ENCODE measurements at regions not wholly inside any gene's neighbourhood (a gene's known extent, or its start where the extent isn't known, plus 50 kb on each side); places are given as distances from the start of the nearest gene placed in this dataset.

DNA sequence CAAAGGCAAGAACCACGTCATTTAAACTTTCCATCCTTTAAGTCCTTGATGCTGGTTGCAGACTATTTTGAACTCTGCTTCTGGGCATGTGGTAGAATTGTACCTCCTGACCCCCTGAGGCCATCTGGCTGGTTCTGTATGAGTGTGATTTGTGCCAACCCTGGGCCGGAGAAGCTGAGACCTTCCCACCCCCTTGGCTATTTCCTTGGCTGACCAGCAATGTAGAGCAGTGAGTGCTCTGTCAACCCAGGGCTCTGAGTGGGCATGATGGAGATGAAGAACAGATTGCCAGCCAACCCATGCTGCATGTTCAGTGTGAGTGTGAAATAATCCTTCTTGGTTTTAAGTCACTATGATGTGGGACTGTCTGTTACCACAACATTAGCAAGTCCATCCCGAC lies 82.1 kb upstream of the RASGRP1 start:
- no peaks in the 10 kb centered on the region for H3K27me3 ChIP-seq (ENCODE audit: low read length)
- H3K27ac ChIP-seq (ENCODE audit: low read depth, low read length) = no peak overlapping the region
- no peak overlapping the region for H3K4me3 ChIP-seq (ENCODE audit: insufficient read depth, low read length, poor library complexity, severe bottlenecking)
- peaks cover 12% of the 10 kb centered on the region for H3F3A ChIP-seq (ENCODE audit: insufficient read depth)
- no peak overlapping the region for H3K9ac ChIP-seq (ENCODE audit: low read length)
- H4K20me1 ChIP-seq (ENCODE audit: low read depth, low read length) = no peaks in the 10 kb centered on the region
- H2AFZ ChIP-seq (ENCODE audit: low read depth, low read length, severe bottlenecking) = no peak overlapping the region
- no peak for TF ChIP-seq EZH2phosphoT487 (conservative IDR thresholded peaks at IDR 0.05; ENCODE audit: low read length)
- TF ChIP-seq, protein P1, sequence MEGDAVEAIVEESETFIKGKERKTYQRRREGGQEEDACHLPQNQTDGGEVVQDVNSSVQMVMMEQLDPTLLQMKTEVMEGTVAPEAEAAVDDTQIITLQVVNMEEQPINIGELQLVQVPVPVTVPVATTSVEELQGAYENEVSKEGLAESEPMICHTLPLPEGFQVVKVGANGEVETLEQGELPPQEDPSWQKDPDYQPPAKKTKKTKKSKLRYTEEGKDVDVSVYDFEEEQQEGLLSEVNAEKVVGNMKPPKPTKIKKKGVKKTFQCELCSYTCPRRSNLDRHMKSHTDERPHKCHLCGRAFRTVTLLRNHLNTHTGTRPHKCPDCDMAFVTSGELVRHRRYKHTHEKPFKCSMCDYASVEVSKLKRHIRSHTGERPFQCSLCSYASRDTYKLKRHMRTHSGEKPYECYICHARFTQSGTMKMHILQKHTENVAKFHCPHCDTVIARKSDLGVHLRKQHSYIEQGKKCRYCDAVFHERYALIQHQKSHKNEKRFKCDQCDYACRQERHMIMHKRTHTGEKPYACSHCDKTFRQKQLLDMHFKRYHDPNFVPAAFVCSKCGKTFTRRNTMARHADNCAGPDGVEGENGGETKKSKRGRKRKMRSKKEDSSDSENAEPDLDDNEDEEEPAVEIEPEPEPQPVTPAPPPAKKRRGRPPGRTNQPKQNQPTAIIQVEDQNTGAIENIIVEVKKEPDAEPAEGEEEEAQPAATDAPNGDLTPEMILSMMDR (IDR thresholded peaks at IDR 0.05; ENCODE audit: insufficient read depth, low read length, poor library complexity, severe bottlenecking) = no peak
- H3K36me3 ChIP-seq (ENCODE audit: low read length) = no peaks in the 10 kb centered on the region
- H3K9me2 ChIP-seq (replicated peaks; ENCODE audit: insufficient read depth, low read length) = no peaks in the 10 kb centered on the region
- no peaks in the 10 kb centered on the region for H3K9me3 ChIP-seq (ENCODE audit: insufficient read depth, low read length)
- no peaks in the 10 kb centered on the region for H3K79me2 ChIP-seq (ENCODE audit: insufficient read depth, low read length)
- H3K4me2 ChIP-seq (ENCODE audit: low read depth, low read length, poor library complexity, severe bottlenecking) = no peak overlapping the region

DNA sequence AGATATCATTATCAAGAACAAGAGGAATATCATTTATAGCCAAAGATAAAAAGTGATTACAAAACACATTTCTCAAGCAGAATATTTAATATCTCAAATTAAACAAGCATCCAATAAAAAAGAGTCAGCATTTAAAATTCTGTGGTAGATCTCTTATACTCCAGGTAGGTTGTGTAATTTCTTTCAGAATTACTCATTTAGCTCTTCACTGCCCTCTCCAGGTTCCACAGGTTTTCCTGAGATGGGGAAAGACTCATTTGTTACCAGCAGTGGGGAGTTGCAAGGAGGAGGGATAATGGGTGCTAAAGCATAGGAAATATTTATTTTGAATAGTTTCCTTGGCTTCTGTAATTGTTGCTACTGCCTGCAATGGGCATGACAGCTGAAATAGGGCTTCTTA lies 83.1 kb upstream of the RASGRP1 start:
- no peak overlapping the region for H3K27ac ChIP-seq (ENCODE audit: low read depth, low read length)
- no peaks in the 10 kb centered on the region for H3K36me3 ChIP-seq (ENCODE audit: low read length)
- H3K9ac ChIP-seq (ENCODE audit: low read length) = no peak overlapping the region
- H4K20me1 ChIP-seq (ENCODE audit: low read depth, low read length) = no peaks in the 10 kb centered on the region
- H3K9me2 ChIP-seq (replicated peaks; ENCODE audit: insufficient read depth, low read length) = no peaks in the 10 kb centered on the region
- no peaks in the 10 kb centered on the region for H3K27me3 ChIP-seq (ENCODE audit: low read length)
- no peak overlapping the region for H3K4me2 ChIP-seq (ENCODE audit: low read depth, low read length, poor library complexity, severe bottlenecking)
- no peaks in the 10 kb centered on the region for H3K79me2 ChIP-seq (ENCODE audit: insufficient read depth, low read length)
- no peaks in the 10 kb centered on the region for H3K9me3 ChIP-seq (ENCODE audit: insufficient read depth, low read length)
- peaks cover 12% of the 10 kb centered on the region for H3F3A ChIP-seq (ENCODE audit: insufficient read depth)
- H2AFZ ChIP-seq (ENCODE audit: low read depth, low read length, severe bottlenecking) = no peak overlapping the region
- no peak overlapping the region for H3K4me3 ChIP-seq (ENCODE audit: insufficient read depth, low read length, poor library complexity, severe bottlenecking)
- TF ChIP-seq, protein P1 (IDR thresholded peaks at IDR 0.05; ENCODE audit: insufficient read depth, low read length, poor library complexity, severe bottlenecking) = no peak
- TF ChIP-seq EZH2phosphoT487 (conservative IDR thresholded peaks at IDR 0.05; ENCODE audit: low read length) = no peak

DNA sequence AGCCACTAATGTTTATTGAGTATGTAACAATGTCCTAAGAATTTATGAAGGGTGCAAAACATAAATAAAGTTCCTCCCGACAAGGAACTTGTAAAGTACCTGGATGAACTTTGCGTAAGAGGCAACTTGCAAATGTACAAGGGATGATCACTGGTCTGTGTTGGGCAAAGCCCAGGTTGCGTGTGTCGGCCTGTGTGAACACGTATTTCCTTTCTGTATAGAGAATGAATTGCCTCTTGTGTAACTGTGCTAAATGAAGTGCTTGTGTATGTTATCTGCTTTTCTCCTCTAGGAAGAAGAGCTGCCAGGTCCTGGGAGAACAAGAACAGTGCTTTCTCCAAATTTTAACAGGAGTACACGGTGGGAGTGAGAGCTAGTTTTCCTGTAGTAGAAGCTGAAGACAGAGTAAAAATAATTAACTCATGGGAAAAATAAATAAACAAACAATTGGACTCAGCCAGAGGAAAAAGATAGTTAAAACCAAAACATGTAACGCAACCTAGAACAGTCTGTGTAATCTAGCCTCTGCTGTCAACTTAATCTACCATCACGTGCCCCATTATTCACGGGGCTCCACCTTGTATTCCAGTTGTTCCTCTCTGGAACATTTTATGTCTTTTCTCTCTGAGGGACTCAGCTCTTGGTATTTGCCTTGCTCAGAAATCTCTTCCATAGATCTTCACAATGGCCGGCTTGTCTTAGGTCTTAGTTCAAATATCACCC lies 83.7 kb upstream of the RASGRP1 start:
- Histone ChIP-seq H3K27ac (ENCODE audit: low read depth, low read length) (no peak overlapping the region), H2AFZ (ENCODE audit: low read depth, low read length, severe bottlenecking) (no peak overlapping the region)

More for the DNA sequence above, 83.7 kb upstream of the RASGRP1 start:
- Histone ChIP-seq H4K20me1 (ENCODE audit: low read depth, low read length) (no peaks in the 10 kb centered on the region), H3K9me3 (ENCODE audit: insufficient read depth, low read length) (no peaks in the 10 kb centered on the region), H3K79me2 (ENCODE audit: insufficient read depth, low read length) (no peaks in the 10 kb centered on the region), H3K4me2 (ENCODE audit: low read depth, low read length, poor library complexity, severe bottlenecking) (no peak overlapping the region), H3K36me3 (ENCODE audit: low read length) (no peaks in the 10 kb centered on the region), H3F3A (ENCODE audit: insufficient read depth) (peaks cover 9% of the 10 kb centered on the region), H3K4me3 (ENCODE audit: insufficient read depth, low read length, poor library complexity, severe bottlenecking) (no peak overlapping the region), H3K9ac (ENCODE audit: low read length) (no peak overlapping the region), H3K9me2 (replicated peaks; ENCODE audit: insufficient read depth, low read length) (no peaks in the 10 kb centered on the region), H3K27me3 (ENCODE audit: low read length) (no peaks in the 10 kb centered on the region)
- no peak for TF ChIP-seq EZH2phosphoT487 (conservative IDR thresholded peaks at IDR 0.05; ENCODE audit: low read length)
- TF ChIP-seq, protein P1 (IDR thresholded peaks at IDR 0.05; ENCODE audit: insufficient read depth, low read length, poor library complexity, severe bottlenecking) = no peak

All from SU-DHL-6 (cell line).